ENCODE measurements at regions not wholly inside any gene's neighbourhood (a gene's known extent, or its start where the extent isn't known, plus 50 kb on each side); places are given as distances from the start of the nearest gene placed in this dataset.
A peak's percentile ranks its signal among the peaks of the same experiment; 100 is the strongest.

GRCh38 chr13:40404967-40405716, 261.3 kb downstream of the FOXO1 start:
- H3K27me3 ChIP-seq (ENCODE audit: control insufficient read depth, insufficient read depth, low read length), result no peaks in the 10 kb centered on the region
- H4K20me1 ChIP-seq (ENCODE audit: control insufficient read depth, extremely low read depth, insufficient read depth, low read length), result no peaks in the 10 kb centered on the region
- no peak overlapping the region for H2AFZ ChIP-seq (ENCODE audit: low read length)
- no peaks in the 10 kb centered on the region for H3K36me3 ChIP-seq (ENCODE audit: control insufficient read depth, insufficient read depth, low read length)
- H3K9ac ChIP-seq (ENCODE audit: insufficient read depth, low read length), result no peak overlapping the region
- no peaks in the 10 kb centered on the region for H3K9me3 ChIP-seq (ENCODE audit: control insufficient read depth, insufficient read depth, low read depth, low read length)
- peaks cover 24% of the 10 kb centered on the region for H3K4me1 ChIP-seq (ENCODE audit: control insufficient read depth, extremely low read depth, insufficient read depth, low read length)
- H3K4me2 ChIP-seq (ENCODE audit: extremely low read depth, insufficient read depth, low read length), result no peak overlapping the region
- no peaks in the 10 kb centered on the region for H3K79me2 ChIP-seq (ENCODE audit: control insufficient read depth, insufficient read depth, low read length)
- TF ChIP-seq CTCF (conservative IDR thresholded peaks at IDR 0.05 in 1 of 2, IDR thresholded peaks at IDR 0.05 in 1 of 2; ENCODE audit: low read depth in 1 of 2, low read length in 2 of 2) (no peak), EZH2 (IDR thresholded peaks at IDR 0.05; ENCODE audit: low read length, missing control alignments) (no peak)
- H3K27ac ChIP-seq (ENCODE audit: insufficient read depth, low read length), result no peak overlapping the region
- no peak overlapping the region for H3K4me3 ChIP-seq (replicated peaks in 1 of 4; ENCODE audit: control extremely low read depth in 1 of 4, insufficient read depth in 1 of 4, low read depth in 3 of 4, low read length in 4 of 4)
- no peak for DNase-seq (ENCODE audit: low read depth in 2 of 2)

GRCh38 chr13:40406405-40407120, 259.9 kb downstream of the FOXO1 start:
- Histone ChIP-seq H2AFZ (ENCODE audit: low read length) (no peak overlapping the region), H3K4me2 (ENCODE audit: extremely low read depth, insufficient read depth, low read length) (peak overlapping the region; percentile 78), H4K20me1 (ENCODE audit: control insufficient read depth, extremely low read depth, insufficient read depth, low read length) (no peaks in the 10 kb centered on the region), H3K27ac (ENCODE audit: insufficient read depth, low read length) (peak overlapping the region; percentile 68), H3K79me2 (ENCODE audit: control insufficient read depth, insufficient read depth, low read length) (no peaks in the 10 kb centered on the region), H3K4me1 (ENCODE audit: control insufficient read depth, extremely low read depth, insufficient read depth, low read length) (peaks cover 24% of the 10 kb centered on the region), H3K9ac (ENCODE audit: insufficient read depth, low read length) (no peak overlapping the region), H3K4me3 (replicated peaks in 1 of 4; ENCODE audit: control extremely low read depth in 1 of 4, insufficient read depth in 1 of 4, low read depth in 3 of 4, low read length in 4 of 4) (no peak overlapping the region), H3K27me3 (ENCODE audit: control insufficient read depth, insufficient read depth, low read length) (no peaks in the 10 kb centered on the region), H3K9me3 (ENCODE audit: control insufficient read depth, insufficient read depth, low read depth, low read length) (no peaks in the 10 kb centered on the region), H3K36me3 (ENCODE audit: control insufficient read depth, insufficient read depth, low read length) (no peaks in the 10 kb centered on the region)
- TF ChIP-seq CTCF (conservative IDR thresholded peaks at IDR 0.05 in 1 of 2, IDR thresholded peaks at IDR 0.05 in 1 of 2; ENCODE audit: low read depth in 1 of 2, low read length in 2 of 2) (no peak), EZH2 (IDR thresholded peaks at IDR 0.05; ENCODE audit: low read length, missing control alignments) (no peak)
- DNase-seq (ENCODE audit: low read depth in 2 of 2), result peak; percentile 83 to 85

- Histone ChIP-seq H3K27ac (ENCODE audit: insufficient read depth, low read length) (no peak overlapping the region), H3K4me3 (replicated peaks in 1 of 4; ENCODE audit: control extremely low read depth in 1 of 4, insufficient read depth in 1 of 4, low read depth in 3 of 4, low read length in 4 of 4) (no peak overlapping the region), H3K9ac (ENCODE audit: insufficient read depth, low read length) (no peak overlapping the region), H3K9me3 (ENCODE audit: control insufficient read depth, insufficient read depth, low read depth, low read length) (no peaks in the 10 kb centered on the region), H3K27me3 (ENCODE audit: control insufficient read depth, insufficient read depth, low read length) (no peaks in the 10 kb centered on the region), H3K36me3 (ENCODE audit: control insufficient read depth, insufficient read depth, low read length) (no peaks in the 10 kb centered on the region), H3K4me1 (ENCODE audit: control insufficient read depth, extremely low read depth, insufficient read depth, low read length) (peaks cover 19% of the 10 kb centered on the region), H4K20me1 (ENCODE audit: control insufficient read depth, extremely low read depth, insufficient read depth, low read length) (no peaks in the 10 kb centered on the region), H2AFZ (ENCODE audit: low read length) (no peak overlapping the region), H3K79me2 (ENCODE audit: control insufficient read depth, insufficient read depth, low read length) (no peaks in the 10 kb centered on the region), H3K4me2 (ENCODE audit: extremely low read depth, insufficient read depth, low read length) (no peak overlapping the region)
- no peak for DNase-seq (ENCODE audit: low read depth in 2 of 2)
- TF ChIP-seq CTCF (conservative IDR thresholded peaks at IDR 0.05 in 1 of 2, IDR thresholded peaks at IDR 0.05 in 1 of 2; ENCODE audit: low read depth in 1 of 2, low read length in 2 of 2) (no peak), EZH2 (IDR thresholded peaks at IDR 0.05; ENCODE audit: low read length, missing control alignments) (no peak)
These were observed 258.9 kb downstream of the FOXO1 start for GRCh38 chr13:40407567-40407966.

All from fibroblast of lung (primary cell).